Nucleus accumbens (tissue), 56 donors: ENCODE measurements at regions not wholly inside any gene's neighbourhood (a gene's known extent, or its start where the extent isn't known, plus 50 kb on each side); places are given as distances from the start of the nearest gene placed in this dataset.
"Not testable (repeated sequence)": the region's sequence is repeated elsewhere in the genome, so short reads cannot be mapped to it uniquely, and the experiment has no call there.

ENCODE experiments used
- DNase-seq, 56 donors: peaks; one replicate each; lab custom pipeline; 2025; lab: John Stamatoyannopoulos, UW

GRCh38 chr6:62819640-62820039 is 391.6 kb upstream of the FKBP1C start:
- no peak for DNase-seq

- DNase-seq: no peak
These were observed 402.5 kb upstream of the FKBP1C start for GRCh38 chr6:62808565-62809293.

- no peak for DNase-seq
These were observed 405.8 kb upstream of the FKBP1C start for GRCh38 chr6:62805431-62805830.

GRCh38 chr6:62803094-62803493 is 408.2 kb upstream of the FKBP1C start:
- no peak for DNase-seq

GRCh38 chr6:62797190-62797589 is 414.1 kb upstream of the FKBP1C start:
- DNase-seq: no peak

GRCh38 chr6:62775427-62776022 is 435.7 kb upstream of the FKBP1C start:
- DNase-seq: no peak

- not testable (repeated sequence) for DNase-seq
These were observed 445.1 kb upstream of the FKBP1C start for GRCh38 chr6:62766174-62766573.

- no peak for DNase-seq
These were observed 446.4 kb upstream of the FKBP1C start for GRCh38 chr6:62764841-62765240.

- DNase-seq: no peak
These were observed 447.9 kb upstream of the FKBP1C start for GRCh38 chr6:62763125-62763912.

GRCh38 chr6:62746968-62747367 is 460.9 kb upstream of the KHDRBS2 start:
- DNase-seq: peak in 18 of 56 donors; percentile 3 to 44 (median 9)

- DNase-seq: no peak
These were observed 460.1 kb upstream of the KHDRBS2 start for GRCh38 chr6:62746161-62746560.

GRCh38 chr6:62740596-62740995 is 454.6 kb upstream of the KHDRBS2 start:
- no peak for DNase-seq

GRCh38 chr6:62740171-62740570 is 454.1 kb upstream of the KHDRBS2 start:
- DNase-seq: no peak

GRCh38 chr6:62737792-62738191 is 451.8 kb upstream of the KHDRBS2 start:
- no peak for DNase-seq

GRCh38 chr6:62721408-62721807 is 435.4 kb upstream of the KHDRBS2 start:
- no peak for DNase-seq

- DNase-seq: no peak
These were observed 430.7 kb upstream of the KHDRBS2 start for GRCh38 chr6:62716719-62717118.

GRCh38 chr6:62714112-62714511 is 428.1 kb upstream of the KHDRBS2 start:
- no peak for DNase-seq

GRCh38 chr6:62711750-62712149 is 425.7 kb upstream of the KHDRBS2 start:
- DNase-seq: no peak

- DNase-seq: no peak
These were observed 421.9 kb upstream of the KHDRBS2 start for GRCh38 chr6:62707914-62708313.

GRCh38 chr6:62707156-62707555 is 421.1 kb upstream of the KHDRBS2 start:
- DNase-seq: no peak

GRCh38 chr6:62683063-62683462 is 397.0 kb upstream of the KHDRBS2 start:
- DNase-seq: no peak

GRCh38 chr6:62681108-62681507 is 395.1 kb upstream of the KHDRBS2 start:
- no peak for DNase-seq
